HCT116 (cell line): ENCODE measurements at regions not wholly inside any gene's neighbourhood (a gene's known extent, or its start where the extent isn't known, plus 50 kb on each side); places are given as distances from the start of the nearest gene placed in this dataset.
"Not testable (repeated sequence)": the region's sequence is repeated elsewhere in the genome, so short reads cannot be mapped to it uniquely, and the experiment has no call there.

Experiments used
- POLR2A ChIP-seq: IDR thresholded peaks from 2 replicates; pipeline ENCODE4 v1.7.0; 2011; ENCODE audit warnings: borderline replicate concordance; ENCODE audit not compliant: insufficient read depth, insufficient read length; ENCODE audit errors: extremely low read depth
- POLR2AphosphoS5 ChIP-seq: IDR thresholded peaks from 2 replicates; pipeline ENCODE4 v1.6.1; 2011; ENCODE audit warnings: mild to moderate bottlenecking, low read depth, low read length, moderate library complexity
- TF ChIP-seq, protein P1 (sequence below), 3 experiments: fragments of 200-600 bp in 1 of 3; sonication (generic) in 1 of 3; IDR thresholded peaks in 2 of 3; conservative IDR thresholded peaks in 1 of 3; 2 replicates each; pipeline ENCODE4 v1.5.1; 2012 to 2017; ENCODE audit warnings: low read depth in 2 of 3, low read length in 2 of 3, antibody characterized with exemption in 1 of 3, borderline replicate concordance in 1 of 3, control low read depth in 1 of 3, mild to moderate bottlenecking in 1 of 3, mixed read lengths in 1 of 3, mixed run types in 1 of 3, moderate library complexity in 1 of 3; ENCODE audit not compliant: insufficient read depth in 1 of 3

DNA sequence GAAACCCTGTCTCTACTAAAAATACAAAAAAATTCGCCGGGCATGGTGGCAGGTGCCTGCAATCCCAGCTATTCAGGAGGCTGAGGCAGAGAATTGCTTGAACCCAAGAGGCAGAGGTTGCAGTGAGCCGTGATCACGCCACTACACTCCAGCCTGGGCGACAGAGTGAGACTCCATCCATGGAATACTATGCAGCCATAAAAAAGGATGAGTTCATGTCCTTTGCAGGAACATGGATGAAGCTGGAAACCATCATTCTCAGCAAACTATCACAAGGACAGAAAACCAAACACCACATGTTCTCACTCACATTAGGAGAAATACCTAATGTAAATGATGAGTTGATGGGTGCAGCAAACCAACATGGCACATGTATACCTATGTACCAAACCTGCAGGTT, 86.0 kb downstream of the CFAP44 start:
- not testable (repeated sequence) for TF ChIP-seq POLR2A, POLR2AphosphoS5
- TF ChIP-seq, protein P1, sequence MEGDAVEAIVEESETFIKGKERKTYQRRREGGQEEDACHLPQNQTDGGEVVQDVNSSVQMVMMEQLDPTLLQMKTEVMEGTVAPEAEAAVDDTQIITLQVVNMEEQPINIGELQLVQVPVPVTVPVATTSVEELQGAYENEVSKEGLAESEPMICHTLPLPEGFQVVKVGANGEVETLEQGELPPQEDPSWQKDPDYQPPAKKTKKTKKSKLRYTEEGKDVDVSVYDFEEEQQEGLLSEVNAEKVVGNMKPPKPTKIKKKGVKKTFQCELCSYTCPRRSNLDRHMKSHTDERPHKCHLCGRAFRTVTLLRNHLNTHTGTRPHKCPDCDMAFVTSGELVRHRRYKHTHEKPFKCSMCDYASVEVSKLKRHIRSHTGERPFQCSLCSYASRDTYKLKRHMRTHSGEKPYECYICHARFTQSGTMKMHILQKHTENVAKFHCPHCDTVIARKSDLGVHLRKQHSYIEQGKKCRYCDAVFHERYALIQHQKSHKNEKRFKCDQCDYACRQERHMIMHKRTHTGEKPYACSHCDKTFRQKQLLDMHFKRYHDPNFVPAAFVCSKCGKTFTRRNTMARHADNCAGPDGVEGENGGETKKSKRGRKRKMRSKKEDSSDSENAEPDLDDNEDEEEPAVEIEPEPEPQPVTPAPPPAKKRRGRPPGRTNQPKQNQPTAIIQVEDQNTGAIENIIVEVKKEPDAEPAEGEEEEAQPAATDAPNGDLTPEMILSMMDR (IDR thresholded peaks at IDR 0.05 in 2 of 3, conservative IDR thresholded peaks at IDR 0.05 in 1 of 3; ENCODE audit: borderline replicate concordance in 1 of 3, insufficient read depth in 1 of 3, low read depth in 2 of 3, low read length in 2 of 3), result not testable (repeated sequence)
